NOMO-1 treated with dmso at 0.1 percent for 144 hours (cell line): ENCODE measurements at regions not wholly inside any gene's neighbourhood (a gene's known extent, or its start where the extent isn't known, plus 50 kb on each side); places are given as distances from the start of the nearest gene placed in this dataset.
"Not testable (repeated sequence)": the region's sequence is repeated elsewhere in the genome, so short reads cannot be mapped to it uniquely, and the experiment has no call there.

Source experiments
- DNase-seq: peaks from one replicate; lab custom pipeline; 2025; ENCODE audit not compliant: unreplicated experiment; lab: John Stamatoyannopoulos, UW

GRCh38 chr2:226180281-226180884, 619.2 kb downstream of the IRS1 start:
- no peak for DNase-seq

- no peak for DNase-seq
These were observed 620.6 kb downstream of the IRS1 start for GRCh38 chr2:226179010-226179409.

DNA sequence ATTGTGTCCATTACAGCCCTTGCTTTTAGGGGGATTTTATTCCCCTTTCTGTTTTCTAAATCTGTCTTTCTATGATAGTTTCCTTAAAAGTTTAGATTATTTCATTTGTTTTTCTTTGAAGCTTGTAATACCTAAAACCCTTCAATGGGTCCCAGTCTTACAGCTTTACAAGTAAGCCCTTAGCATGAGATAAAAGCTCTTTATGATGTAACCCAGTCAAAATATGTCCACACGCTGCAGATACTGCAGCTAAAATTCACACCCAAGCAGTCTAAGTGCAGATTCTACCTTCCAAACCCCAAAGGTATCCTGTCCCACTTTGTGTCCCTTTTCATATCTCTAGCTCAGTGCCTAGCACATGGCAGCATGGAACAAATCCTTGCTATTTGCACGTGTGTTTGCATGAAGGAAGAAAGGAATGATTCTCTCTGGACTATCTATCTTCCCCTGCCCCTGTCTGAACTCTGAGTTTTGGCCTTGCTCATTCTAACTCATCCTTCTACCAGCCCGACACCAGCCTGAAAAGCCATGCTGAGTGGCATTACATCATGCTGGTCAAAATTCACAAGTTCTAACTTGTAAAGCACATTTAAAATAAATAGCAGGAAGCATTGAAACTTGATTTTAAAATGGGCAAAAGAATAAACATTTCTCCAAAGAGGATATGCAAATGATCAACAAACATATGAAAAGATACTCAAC, 623.2 kb downstream of the IRS1 start:
- no peak for DNase-seq

DNA sequence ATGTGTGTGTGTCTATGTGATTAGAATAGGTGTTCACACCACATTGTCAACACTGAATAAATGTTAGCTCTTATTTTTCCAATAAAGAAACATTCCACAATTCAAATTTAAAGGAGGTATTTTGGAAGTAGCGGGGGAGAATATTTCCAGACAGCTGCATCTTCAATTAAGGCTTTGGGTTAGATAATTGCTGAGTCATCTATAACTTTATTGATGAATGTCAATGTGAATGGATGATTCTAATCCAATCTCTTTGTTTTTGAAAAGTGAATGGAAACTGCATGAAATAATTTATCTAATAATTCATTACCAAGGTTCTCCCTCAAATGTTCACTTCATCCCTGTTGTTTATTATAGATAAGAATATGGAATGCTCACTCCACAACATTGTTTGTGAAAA, 625.2 kb downstream of the IRS1 start:
- no peak for DNase-seq

DNA sequence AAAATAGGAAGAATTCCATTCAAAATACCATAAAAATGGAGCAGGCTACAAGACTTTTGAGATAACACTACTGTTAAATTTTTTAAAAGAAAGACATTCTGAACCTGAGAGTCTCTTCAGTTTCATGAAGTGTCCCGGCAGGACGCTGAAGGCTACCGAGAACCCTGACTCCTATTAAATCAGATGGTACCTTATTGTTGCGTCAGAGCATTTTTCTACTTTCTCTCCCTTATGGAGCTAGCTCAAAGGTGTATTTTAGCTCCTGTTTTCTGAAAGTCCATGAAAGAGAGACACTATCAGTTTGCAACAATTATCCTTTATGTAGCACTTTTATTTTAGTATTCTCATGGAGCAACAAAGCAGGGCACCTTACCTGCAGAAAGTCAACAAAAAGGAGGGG, 626.7 kb downstream of the IRS1 start:
- DNase-seq, result no peak

GRCh38 chr2:226172309-226172708, 627.3 kb downstream of the IRS1 start:
- no peak for DNase-seq

GRCh38 chr2:226169751-226170581, 629.7 kb downstream of the IRS1 start:
- no peak for DNase-seq

DNA sequence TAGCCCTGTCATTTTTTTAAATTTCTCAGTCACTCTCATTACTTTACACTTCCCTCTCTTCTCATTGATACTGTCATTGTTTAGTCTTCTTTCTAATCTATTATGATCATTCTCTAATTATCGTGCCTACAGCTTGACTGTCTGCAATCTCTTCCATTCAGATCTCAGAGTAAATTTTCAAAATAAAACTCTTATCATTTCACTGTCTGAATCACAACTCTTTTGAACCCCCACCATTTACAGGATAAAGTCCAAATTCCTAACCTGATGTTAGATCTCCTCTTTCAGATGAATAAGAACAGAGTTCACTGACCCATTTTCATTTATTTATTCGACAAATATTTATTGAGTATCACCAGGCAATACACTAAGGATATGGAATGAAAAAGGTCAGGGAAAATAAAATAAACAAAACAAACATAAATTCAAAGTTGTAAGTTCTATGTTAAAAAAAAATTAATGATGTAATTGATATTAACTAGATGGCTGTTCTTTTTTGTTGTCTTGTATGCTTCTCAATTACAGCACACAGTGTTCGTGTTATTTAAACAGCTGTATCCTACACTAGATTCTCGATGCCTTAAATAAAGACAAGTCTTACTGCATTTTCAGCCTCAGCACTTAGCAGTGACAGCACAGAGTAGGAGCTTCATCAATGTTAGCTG, 631.0 kb downstream of the IRS1 start:
- no peak for DNase-seq

DNA sequence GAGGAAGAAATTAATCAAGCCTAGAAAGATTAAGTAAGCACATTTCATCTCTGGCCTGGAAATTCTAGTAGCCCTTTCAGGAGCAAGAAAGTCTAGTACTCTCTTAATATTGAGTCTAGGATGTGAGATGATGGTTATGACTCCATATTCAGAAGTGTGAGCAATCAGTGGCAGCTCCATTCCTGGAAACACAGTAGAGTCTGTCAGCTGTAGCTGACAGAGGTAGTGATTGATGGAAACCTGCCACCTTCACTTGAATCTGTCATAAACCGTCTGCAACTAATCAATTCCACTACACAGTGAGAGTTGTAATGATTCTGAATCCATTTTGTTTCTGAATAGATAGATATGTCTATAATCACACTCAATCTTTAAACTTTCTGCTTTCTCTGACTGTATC, 635.1 kb downstream of the IRS1 start:
- no peak for DNase-seq

GRCh38 chr2:226160617-226161016, 639.0 kb downstream of the IRS1 start:
- not testable (repeated sequence) for DNase-seq

- no peak for DNase-seq
These were observed 639.6 kb downstream of the IRS1 start for GRCh38 chr2:226159875-226160479.

DNA sequence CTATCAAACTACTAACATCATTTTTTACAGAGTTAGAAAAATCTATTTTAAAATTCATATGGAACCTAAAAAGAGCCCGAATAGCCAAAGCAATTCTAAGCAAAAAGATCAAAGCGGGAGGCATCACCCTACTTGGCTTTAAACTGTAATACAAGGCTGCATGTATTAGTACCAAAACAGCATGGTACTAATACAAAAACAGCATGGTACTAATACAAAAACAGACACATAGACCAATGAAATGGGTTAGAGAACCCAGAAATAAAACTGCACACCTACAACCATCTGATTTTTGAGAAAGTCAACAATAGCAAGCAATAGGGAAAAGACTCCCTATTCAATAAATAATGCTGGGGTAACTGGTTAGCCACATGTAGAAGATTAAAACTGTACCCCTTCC, 640.7 kb downstream of the IRS1 start:
- DNase-seq, result no peak

DNA sequence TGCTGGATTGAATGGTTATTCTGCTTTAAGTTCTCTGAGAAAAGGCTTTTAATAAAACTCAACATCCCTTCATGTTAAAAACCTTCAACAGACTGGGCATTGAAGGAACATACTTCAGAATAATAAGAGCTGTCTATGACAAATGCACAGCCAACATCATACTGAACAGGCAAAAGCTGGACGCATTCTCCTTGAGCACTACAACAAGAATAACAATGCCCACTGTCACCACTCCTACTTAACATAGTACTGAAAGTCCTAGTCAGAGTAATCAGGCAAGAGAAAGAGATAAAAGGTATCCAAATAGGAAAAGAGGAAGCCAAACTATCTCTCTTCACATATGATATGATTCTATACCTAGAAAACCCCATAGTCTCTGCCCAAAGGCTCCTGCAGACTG, 641.4 kb downstream of the IRS1 start:
- DNase-seq, result no peak

DNA sequence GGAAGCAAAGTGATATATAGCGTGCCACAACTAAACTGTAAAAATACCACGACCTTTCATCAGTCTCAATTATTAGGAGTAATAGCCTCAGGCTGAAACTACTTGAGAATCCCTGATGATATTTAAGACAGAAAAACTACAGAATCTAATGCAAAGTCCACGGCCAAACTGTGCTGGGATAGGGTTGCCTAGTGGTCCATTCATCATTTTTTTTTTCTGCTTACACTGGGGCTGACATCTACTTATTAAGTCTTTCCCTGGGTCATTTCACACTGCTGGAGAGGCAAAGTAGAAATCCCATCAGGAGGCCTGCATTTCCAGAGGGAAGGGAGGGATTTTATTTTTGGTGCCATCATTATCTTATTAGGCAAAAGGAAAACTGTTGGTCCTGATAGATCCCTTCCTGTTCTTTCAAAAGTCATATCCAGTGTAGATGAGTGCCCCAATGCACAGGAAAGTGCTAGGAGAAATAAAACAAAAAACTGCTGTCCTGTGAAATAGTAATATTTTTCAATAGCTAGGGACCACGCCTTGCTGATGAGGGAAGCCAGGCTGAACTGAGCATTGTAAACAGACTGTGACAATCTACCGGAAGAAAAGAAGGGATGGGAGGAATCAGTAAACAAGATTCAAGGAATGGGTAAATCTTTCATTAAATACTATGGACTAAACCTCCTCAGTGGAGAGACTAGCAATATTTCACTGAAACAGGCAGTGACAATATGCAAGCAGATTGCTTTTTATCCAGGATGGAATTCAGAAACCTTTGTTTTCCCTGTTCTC, 644.3 kb downstream of the IRS1 start:
- no peak for DNase-seq

DNA sequence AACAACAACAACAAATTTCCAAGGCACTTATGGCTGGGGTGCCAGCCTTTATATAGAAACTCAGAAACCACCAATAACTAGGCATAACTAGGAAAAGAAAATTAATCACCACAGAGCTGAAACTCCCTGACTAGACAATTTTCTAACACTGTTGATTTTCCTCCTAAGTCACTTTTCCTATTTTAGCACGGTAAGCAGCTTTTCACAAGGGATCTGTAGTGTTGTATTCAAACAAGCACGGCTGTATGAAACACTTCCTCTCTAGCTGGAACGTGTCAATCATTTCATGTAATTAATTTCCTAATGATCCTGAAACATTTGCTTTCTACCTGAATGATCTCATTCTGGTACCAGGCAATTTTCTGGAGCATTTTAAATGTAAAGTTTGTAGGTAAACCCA, 645.0 kb downstream of the IRS1 start:
- DNase-seq, result no peak

DNA sequence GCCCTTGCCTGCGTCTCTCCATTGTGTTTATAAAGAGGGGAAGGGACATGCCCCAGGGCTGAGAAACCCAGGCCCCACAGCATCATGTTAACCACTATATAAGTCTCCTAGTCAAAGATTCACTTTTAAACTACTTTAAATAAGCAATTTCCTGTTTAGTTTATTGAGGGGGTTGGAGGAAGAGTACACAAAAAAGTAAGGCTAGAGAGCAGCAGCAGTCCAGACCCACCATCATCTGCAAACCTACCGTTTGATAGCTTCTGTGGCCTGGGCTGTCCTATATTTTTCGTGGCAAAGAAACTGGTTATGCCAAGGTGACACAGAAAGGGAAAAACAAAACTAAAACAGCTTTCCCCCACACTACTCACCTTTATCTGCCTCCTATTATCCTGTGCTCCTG, 646.1 kb downstream of the IRS1 start:
- DNase-seq, result no peak

GRCh38 chr2:226151157-226151556, 648.5 kb downstream of the IRS1 start:
- no peak for DNase-seq

- DNase-seq, result no peak
These were observed 656.5 kb downstream of the IRS1 start for GRCh38 chr2:226143091-226143490.

DNA sequence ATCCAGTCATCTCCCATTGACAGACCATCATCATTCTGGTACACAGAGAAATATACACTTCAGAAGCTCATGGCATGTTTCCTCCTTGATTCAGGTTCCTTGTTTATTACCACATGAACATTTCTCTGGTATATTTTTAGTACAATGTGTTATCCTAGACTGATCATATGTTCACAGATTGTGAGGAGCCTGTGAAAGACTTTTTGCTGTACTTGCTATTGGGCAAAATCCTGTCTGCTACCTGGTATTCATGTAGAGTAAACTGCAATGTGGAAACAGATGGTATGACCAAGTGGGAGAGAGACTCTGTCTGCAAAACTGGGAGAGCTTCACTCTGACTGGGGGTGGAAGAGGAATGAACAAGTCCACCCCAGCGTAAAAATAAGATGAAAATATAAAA, 657.2 kb downstream of the IRS1 start:
- no peak for DNase-seq

DNA sequence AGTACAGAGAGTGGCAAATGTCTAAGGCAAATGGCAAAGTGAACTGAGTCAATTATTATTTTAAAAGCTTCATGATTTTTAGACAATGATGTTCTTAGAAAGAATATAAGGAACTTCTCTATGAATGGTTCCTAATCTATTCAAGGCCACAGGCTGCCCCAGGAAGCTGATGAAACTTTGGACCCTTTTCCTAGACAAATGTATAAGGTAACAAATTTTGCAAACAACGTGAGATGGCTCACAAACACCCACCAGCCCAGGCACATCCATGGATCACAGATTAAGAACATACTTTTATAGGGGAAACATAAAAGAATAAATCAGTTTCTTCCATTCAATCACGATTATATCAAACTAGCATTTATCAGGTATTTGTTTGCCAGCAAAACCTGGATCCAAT, 659.0 kb downstream of the IRS1 start:
- DNase-seq, result no peak
